Activated T-cell treated with anti-CD3 and anti-CD28 coated beads for 1 hour (primary cell): ENCODE measurements at regions not wholly inside any gene's neighbourhood (a gene's known extent, or its start where the extent isn't known, plus 50 kb on each side); places are given as distances from the start of the nearest gene placed in this dataset.

Source experiments
- DNase-seq: peaks from one replicate; pipeline ENCODE4 v3.0.0-alpha.2; 2020; ENCODE audit warnings: low read depth

DNA sequence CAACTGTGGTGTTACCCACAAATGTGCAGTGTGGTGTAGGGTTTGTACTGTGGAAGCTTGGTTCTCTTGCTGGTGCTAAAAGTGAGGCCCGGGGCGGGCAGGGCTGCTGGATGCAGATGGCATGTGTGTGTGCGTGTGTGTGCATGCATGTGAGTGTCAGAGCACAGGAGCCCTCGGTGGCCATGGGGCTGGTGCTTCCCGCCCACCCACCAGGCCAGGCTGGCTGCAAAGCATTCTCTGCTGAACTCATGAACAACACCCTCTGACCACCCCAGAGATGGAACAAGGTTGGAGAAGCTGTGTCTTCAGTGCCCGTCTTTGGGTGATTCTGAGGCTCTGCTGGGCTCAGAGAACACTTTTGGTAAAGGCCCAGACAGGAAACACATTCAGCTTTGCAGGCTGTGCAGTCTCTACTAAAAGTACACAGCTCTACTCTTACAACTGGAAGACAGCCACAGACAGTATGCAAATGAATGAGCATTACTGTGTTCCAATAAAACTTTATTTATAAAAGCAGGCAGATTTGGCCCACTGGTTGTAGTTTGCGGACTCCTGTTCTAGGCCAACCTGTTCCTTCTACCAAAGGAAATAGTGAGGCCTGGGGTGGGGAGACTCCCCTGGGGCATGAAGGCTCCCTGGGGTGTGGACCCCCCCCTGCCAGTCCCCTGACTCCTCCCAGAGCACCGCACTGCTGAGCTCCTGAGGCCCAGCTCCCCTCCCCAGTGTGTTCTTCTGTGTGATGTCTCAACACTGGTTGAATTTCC, 225.3 kb upstream of the HDAC4 start:
- no peak for DNase-seq

DNA sequence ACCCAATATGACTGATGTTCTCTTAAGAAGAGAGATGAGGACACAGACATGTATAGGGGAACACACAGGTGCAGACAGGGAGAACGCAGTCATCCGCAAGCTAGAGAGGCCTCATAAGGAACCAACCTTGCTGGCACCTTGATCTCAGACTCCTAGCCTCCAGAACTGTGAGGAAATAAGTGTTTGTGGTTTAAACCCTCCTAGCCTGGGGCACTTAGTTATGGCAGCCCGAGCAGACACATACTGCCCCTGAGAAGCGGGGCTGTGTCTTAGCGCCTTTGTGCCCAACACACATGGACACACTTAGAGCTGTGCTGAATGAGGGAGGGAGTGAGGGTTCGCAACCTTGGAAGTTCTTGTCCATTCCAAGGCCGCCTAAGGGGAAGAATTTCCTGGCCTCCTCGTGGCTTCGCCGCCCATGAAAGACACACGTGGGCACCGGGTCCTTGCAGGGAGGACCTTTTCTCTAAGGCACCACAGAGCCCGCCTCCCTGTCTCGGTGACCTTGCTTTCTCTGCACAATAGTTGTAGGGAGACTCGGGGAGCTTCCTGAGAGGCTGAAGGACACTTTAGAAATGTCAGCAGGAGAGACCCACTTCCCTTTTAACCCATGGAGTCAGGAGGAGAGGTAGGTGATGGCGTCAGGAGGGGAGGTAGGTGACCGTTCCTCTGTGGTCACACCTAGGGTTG, 224.5 kb upstream of the HDAC4 start:
- DNase-seq: no peak

DNA sequence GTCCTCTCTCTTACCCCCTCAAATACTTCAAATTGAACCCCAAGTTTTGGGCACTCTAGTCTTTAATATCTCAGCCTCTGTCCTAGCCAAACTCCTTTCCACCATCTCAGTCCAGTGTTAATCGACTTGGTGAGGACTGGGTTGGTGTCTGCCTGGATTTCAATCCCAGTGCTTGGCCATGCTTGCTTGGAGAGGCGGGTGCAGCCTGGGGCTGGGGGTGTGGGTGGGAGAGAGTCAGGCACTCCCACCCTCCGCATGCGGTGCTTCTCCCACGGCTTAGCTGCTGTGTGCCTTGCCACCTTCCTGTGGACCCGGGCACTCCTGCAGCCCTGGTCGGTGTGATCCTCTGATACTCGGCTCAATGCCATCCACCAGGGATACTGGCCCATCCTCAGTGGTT, 220.8 kb upstream of the HDAC4 start:
- no peak for DNase-seq

DNA sequence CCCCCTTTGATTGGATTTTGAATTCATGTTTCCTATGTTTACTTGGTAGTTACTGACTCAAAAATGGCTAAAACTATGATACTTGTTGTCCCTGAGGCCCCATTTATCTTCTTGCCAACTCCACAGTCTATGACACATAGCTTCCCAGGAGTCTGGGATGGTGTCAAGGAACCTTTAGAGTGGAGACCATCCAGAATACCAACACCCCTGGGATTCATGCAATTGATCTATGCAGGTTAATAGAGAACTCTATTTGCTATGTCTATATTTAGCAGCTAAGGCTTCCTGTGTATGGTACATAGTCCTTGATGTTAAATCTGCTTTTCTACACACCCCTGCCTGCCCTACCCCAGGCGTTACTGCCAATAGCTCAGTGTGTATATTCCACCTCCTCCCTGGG, 218.5 kb upstream of the HDAC4 start:
- DNase-seq: no peak

DNA sequence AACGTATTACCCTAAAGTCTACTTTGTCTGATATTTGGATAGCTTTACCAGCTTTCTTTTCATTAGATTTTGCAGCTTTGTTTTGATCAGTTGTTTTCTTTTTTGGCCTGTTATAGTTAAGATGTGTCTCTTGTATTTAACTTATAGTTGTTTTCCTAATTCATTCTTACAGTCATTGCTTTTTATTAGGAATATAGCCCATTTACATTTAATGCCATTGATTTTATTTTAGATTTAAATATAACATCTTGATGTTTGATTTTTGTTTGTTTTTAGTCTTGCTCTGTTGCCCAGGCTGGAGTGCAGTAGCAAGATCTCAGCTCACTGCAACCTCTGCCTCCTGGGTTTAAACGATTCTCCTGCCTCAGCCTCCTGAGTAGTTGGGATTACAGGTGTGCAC, 215.9 kb upstream of the HDAC4 start:
- DNase-seq: no peak

DNA sequence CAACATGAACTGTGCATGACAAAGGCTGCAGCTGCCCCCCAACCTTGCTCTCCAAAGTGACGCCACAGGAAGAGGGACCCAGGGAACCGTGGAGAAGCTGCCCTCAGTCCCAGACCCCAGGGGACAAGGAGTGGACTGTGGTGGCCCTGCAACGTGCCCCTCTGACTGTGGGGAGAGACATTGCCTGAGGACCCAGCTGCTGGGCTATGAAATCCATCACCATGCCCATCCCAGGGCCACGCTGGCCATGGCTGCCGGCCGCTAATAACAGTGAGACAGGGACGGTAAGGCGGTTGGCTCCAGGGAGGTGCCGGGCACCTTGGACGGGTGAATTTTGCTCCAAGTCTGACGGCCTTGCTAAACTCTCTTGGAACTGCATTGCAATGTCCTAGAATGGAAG, 211.3 kb upstream of the HDAC4 start:
- DNase-seq: no peak

DNA sequence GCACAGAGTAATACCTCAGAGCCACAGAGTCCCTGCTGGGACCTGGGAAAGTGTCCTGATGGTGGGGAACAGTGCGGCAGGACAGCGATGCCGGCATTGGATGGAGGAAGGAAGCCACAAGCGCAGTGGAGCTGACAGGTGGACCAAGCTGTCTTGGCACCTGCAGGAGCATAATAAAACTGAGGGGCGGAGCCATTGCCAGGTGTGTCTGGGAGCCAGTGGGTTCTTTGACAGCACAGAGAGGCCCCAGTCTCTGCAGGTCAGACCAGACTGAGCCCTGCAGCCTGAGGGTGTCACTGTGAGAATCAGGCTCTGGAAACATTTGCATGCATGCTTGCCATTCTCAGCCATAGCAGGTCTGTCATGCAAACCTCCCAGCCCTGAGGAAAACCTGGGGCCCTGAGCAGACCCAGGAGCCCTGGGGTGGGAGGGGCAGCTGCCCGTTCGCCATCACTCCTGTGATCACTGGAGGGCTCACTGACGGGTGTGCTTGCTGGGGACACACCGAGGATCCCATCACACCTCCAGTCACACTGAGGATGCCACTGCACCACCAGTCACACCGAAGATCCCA, 210.5 kb upstream of the HDAC4 start:
- DNase-seq: no peak

DNA sequence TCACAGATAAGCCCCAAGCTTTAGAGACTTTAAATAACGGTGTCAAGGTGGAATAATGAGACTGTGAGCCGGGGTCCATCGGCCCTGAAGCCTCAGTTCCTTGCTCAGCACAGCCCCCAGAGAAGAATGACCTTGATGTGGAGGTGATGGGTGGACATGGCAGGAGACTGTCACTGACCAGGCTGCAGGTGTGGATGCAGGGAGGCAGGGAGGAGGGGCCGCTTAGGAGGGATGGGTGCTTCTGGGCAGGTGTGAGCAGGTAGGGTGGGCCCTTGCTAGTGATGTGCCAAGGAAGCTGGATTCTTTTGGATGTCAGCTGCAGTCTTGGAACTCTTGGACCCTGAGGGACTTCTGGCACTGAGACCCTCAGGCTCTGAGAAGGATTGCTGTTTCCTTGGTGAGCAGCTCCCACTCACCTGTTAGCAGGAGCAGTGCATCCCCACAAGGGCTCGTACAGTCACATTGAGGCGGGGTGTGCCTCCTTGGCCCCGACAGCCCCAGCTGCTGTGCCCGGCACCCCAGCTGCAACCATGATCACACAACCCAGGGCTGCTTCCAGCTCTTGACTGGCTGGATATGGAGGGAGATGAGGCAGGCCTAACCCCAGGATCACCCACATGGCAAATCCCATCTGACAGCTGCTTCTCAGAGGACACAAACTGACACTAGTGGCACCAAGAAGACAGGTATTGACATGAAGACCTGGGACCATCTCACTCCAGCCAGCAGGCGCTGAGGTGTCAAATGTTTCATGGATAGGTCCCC, 209.8 kb upstream of the HDAC4 start:
- DNase-seq: no peak

DNA sequence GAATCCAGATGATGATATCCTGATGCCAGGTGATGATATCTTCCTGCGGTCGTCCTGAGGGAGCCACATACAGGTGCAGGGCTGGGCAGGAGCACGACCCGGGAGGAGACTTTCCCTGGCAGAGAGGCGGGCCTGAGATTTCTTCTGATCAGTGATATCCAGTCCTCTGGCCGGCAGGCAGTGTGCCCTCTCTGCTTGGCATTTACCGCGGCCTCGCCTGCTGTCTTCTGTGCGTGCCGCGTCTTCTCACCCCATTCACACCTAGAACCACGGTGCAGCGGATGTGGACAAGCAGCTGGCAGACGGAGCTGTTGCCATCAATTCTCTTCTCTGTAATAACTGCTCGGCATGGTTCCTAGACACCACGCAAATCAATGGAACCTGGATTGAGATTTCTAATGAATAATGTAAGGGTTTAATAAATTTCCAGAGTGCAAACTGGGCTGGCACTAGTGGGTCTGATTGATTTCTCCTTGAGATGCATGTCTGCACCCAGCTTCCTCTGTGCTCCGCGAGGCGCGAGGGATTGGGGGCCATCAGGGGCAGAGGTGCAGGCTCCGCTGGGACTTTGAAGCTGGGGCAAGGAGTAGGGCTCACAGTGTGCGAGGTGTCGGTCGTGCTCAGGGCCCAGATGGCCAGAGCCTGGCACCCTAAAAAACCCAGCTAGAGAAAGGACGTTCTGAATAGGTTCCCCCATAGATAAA, 208.9 kb upstream of the HDAC4 start:
- DNase-seq: no peak

DNA sequence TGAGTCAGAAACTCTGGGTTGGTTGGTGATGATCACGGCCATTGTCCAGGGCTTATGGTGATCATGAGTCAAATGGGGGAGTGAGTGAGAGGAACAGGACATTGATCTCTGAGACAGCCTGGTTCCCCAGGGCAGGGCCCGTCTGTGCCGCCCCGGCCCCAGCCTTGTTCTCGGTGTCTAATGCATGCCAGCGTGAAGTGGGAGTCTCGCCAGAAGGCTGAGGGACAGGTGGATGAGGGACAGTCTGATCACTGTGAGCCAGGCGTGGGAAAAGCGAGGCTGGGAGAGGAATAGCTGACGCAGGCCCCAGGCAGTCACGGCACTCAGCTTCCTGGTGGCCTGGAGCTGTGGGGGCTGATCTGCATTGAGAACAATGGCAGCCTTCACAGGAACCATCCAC, 208.3 kb upstream of the HDAC4 start:
- no peak for DNase-seq

DNA sequence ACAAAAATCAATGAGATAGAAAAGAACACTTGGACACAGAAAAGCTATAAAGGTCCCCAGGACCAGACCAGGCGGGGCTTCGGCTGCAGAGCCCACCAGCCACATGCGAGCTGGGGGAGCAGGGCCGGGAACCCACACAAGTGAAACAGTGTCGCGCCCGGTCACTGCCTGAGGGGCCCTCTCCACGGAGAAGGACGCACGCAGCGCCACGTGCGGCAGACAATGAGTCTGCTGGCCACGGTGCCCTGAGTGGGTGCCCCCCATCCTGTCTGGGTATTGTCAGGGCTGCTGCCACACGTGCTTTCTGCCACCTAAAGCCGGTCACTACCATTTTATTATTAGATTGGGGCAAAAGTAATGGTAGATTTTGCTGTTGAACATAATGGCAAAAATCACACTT, 207.9 kb upstream of the HDAC4 start:
- DNase-seq: no peak

DNA sequence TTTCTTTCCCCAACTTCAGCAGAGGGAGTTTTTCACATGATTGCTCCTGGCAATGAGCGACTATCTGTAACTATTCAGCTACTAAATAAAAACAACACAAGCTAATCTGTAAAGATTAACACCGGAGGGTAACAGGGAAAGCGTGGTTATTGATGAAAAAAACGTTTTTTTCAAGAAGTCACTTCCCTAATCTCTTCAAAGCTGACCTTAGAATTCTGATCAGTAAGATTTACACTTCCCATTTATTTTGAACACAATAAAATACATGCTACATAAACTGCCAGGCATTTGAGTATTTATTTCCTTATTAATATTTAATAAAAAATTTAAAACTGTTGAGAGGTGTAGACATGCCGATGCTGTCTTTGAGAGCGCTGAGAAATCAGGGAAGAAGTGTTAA, 207.4 kb upstream of the HDAC4 start:
- no peak for DNase-seq

DNA sequence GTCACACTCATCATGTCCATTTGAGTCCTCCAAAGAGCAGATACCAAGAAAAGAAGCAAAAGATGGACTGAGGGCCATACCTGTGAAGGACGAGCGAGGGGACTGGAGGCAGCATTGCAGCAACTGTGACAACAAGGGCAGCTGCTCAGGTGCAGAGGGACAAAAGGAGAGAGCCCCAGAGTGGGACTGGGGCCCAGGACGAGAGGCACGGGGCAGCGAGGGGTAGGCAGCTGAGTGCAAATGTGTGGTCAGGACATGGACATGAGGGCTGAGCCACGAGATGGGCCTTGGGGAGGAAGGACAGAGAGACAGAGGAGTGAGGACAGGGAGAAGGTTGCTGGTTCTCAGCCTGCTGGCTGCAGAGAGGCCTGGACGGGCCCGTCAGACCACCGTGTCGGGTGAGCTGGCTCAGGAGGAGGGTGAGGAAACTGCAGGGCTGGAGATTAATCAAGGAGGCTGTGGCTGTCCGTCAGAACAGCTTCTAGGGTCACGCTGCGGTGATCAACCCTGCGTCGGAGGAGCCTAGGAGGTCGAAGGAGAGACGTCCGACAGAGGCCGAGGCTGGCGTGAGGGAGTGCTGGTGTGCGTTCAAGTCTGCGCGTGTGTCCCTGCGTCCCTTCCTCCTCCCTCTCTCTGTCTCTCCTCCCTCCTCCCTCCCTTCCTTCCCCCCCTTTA, 206.8 kb upstream of the HDAC4 start:
- no peak for DNase-seq

DNA sequence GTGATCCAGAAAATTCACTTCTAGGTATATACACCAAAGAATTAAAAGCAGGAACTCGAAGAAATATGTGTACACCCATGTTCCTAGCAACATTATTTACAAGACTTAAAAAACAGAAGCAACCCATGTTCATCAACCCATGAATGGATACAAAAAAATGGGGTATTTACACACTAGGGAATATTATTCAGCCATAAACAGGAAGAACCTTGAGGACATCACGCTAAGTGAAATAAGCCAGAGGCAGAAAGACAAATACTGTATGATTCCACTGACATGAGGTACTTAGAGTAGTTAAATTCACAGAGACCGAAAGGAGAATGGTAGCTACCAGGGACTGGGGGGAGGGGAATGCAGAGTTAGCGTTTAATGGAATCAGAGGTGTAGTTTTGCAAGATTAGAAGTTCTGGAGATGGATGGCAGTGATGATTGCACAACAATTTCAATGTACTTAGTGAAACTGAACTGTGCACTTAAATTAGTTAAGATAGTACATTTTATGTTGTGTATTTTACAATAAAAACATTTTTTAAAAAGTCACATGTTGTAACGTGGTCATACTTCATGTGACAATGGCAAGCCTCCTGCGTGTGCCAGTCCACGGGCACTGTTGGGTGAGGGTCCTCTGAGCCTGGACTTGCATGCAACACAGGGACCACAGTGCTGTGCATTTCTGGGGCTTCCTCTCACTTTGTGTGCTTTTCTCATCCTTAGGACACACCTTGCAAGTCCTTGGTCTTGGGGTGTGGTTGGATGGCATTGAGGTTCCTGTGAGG, 206.1 kb upstream of the HDAC4 start:
- no peak for DNase-seq

DNA sequence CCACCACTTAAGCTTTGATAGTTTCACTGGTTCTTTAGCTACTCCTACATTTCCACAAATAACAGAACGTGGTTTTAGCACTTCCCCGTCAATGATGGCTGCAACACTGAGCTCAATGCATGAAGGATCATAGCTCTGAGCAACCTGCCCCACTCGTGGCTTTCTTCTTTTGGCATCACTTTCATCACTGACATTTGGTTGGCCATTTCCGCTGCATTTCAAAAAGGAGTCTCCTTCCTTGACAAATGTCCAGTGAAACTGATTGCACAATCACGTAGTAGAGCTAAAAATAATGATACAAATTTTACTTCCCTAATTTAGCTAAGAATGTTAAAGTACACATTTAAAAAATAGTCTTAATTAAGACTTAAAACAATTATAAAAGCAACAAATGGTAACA, 205.2 kb upstream of the HDAC4 start:
- DNase-seq: no peak

DNA sequence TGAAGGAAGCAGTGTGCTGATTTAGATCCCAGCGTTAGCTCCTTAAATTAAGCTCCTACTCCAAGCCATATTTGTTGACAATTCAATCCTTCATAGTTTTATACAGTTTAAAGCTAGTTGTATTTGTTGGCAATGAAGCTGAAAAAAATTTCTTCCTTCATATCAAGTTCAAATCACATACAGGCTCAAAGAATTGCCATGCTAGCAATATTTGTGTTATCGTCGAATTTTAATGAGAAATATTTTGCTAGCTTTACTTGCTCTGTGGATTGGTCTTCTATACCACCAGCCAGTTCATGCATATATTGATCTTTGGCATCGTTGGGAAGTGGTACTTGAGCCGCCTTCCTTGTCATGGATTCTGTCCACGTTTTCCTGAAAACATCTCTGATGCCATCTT, 204.6 kb upstream of the HDAC4 start:
- no peak for DNase-seq

DNA sequence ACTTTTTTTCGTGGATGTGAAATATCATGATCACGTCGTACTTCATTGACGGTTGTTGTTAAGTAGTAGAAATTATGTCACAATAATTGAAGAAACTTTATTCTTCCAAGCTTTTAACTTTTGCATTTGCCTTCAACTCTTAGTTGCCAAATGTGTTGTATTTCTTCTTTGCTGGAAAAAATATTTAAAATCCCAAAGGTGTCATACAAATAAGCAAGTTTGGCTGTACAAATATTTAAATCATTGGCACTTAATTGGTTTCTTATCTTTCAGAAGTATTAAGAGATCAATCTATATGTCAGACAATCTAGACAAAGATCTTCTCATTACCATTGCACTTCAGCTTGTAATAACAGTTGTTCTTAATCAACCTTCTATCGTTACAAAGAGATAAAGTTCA, 204.0 kb upstream of the HDAC4 start:
- no peak for DNase-seq

DNA sequence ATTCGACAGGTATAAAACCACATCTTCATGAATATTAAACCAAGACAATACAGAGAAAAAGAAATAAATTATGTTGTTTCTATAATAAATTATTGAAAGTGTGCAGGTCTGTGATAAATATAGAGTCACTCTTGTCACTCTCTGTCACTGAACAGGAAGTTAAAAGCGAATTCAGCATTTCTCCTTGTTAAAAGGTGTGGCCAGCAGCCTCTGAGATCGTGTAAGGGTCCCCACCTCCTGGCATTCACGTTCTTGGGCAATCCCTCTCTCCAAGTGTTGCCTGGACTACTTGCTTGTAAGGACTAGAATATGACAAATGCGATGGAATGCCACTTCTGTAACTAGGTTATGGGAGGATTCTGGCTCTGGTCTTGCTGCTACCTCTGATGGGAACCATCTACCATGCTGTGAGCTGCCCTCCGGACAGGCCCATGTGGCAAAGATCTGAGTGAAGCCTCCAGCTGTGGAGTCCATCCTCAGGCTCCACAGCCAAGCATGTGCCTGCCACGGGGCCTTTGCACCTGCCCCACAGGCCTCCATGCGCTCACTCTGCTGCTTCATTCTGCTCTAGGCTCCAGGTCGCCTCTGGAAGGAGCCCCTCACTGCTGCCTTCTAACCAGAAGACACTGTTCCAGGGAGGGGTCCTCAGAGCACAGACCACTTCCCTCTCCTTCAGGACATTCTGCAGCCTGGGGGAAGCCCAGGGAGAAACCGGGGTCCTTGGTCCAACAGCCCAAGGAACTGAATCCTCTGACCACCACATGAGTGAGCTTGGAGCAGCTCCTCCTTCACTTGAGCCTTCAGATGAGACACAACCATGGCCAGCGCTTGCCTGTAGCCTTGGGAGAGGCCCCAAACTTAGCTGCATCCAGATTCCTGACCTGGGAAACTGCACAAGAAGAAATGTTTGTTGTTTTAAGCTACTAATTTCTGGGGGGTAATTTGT, 202.9 kb upstream of the HDAC4 start:
- DNase-seq: no peak
